Kidney (tissue), 13 donors: ENCODE measurements at regions not wholly inside any gene's neighbourhood (a gene's known extent, or its start where the extent isn't known, plus 50 kb on each side); places are given as distances from the start of the nearest gene placed in this dataset.

Experiments
- DNase-seq, 5 donors: peaks; one replicate each; pipeline ENCODE4 v3.0.0-alpha.2; 2013 to 2020
- FAIRE-seq: peaks from 2 replicates; lab custom pipeline; 2012; peaks lifted over from hg19 to GRCh38; lab: Jason Lieb, UNC
- H3K27ac ChIP-seq, 2 donors: one replicate each; pipeline ENCODE4 v1.7.0; 2013; ENCODE audit warnings: low read depth in 2 of 2, low read length in 2 of 2, inconsistent platforms in 1 of 2
- H3K27me3 ChIP-seq: one replicate; pipeline ENCODE4 v1.7.1; 2013; ENCODE audit warnings: low read length, inconsistent platforms; ENCODE audit not compliant: control insufficient read depth, insufficient read depth
- H3K36me3 ChIP-seq, 3 donors: one replicate each; pipeline versions ENCODE4 v1.7.0 to v1.7.1; 2013; ENCODE audit warnings: low read length in 3 of 3, control low read depth in 1 of 3, inconsistent platforms in 1 of 3; ENCODE audit not compliant: insufficient read depth in 3 of 3, control insufficient read depth in 2 of 3
- H3K4me1 ChIP-seq, 3 donors: one replicate each; pipeline versions ENCODE4 v1.7.0 to v1.7.1; 2013; ENCODE audit warnings: low read length in 3 of 3, inconsistent platforms in 1 of 3, low read depth in 1 of 3; ENCODE audit not compliant: control insufficient read depth in 2 of 3, insufficient read depth in 2 of 3
- H3K4me3 ChIP-seq, 3 donors: one replicate each; pipeline versions ENCODE4 v1.7.0 to v1.8.1; 2013; ENCODE audit warnings: low read length in 3 of 3, control low read depth in 1 of 3, inconsistent platforms in 1 of 3
- H3K9ac ChIP-seq, 3 donors: one replicate each; pipeline versions ENCODE4 v1.7.0 to v1.7.1; 2013; ENCODE audit warnings: low read length in 3 of 3, control low read depth in 1 of 3, inconsistent platforms in 1 of 3
- H3K9me3 ChIP-seq, 3 donors: one replicate each; pipeline versions ENCODE4 v1.7.0 to v1.7.1; 2013; ENCODE audit warnings: low read length in 3 of 3, control low read depth in 1 of 3, inconsistent platforms in 1 of 3; ENCODE audit not compliant: control insufficient read depth in 2 of 3, insufficient read depth in 1 of 3
- intact Hi-C: fragments of 100-400 bp; cut with DNase I; formaldehyde crosslinking; loops from one replicate; pipeline ENCODE4 v1.11.1; 2022
- TF ChIP-seq, protein P1 (sequence below): IDR thresholded peaks from 3 replicates; pipeline ENCODE4 v1.5.1; 2012; ENCODE audit warnings: mild to moderate bottlenecking, moderate library complexity, borderline replicate concordance; ENCODE audit not compliant: insufficient read depth; ENCODE audit errors: extremely low read depth
- donor health status: control.
- donor health status: control.
- donor health status: control.
- donor health status: control.
- donor health status: control.
- donor health status: DM: yes; HTN: yes; CAD: no.
- donor health status: Normal renal cell carcinoma (clear cell type).

DNA sequence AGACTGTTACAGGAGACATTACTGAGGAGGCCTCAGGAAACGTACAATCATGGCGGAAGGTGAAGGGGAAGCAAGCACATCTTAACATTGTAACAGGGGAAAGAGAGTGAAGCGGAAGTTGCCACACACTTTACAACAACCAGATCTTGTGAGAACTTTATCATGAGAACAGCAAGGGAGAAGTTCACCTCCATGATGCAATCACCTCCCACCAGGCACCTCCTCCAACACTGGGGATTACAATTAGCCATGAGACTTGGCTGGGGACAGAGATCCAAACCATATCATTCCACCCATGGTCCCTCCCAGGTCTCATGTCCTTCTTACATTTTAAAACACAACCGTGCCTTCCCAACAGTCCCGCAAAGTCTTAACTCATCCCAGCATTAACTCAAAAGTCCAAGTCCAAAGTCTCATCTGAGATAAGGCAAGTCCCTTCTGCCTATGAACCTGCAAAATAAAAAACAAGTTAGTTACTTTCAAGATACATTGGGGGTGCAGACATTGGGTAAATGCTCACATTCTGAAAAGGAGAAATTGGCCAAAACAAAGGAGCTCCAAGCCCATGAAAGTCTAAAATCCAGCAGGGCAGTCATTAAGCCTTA lies 138.3 kb downstream of the TMEM161B start:
- H3K27ac ChIP-seq, result no peak overlapping the region
- H3K4me3 ChIP-seq, result no peak overlapping the region
- no peak overlapping the region for H3K9ac ChIP-seq
- FAIRE-seq (no peak), DNase-seq (no peak)
- H3K4me1 ChIP-seq, result no peaks in the 10 kb centered on the region
- no peaks in the 10 kb centered on the region for H3K27me3 ChIP-seq
- TF ChIP-seq, protein P1, sequence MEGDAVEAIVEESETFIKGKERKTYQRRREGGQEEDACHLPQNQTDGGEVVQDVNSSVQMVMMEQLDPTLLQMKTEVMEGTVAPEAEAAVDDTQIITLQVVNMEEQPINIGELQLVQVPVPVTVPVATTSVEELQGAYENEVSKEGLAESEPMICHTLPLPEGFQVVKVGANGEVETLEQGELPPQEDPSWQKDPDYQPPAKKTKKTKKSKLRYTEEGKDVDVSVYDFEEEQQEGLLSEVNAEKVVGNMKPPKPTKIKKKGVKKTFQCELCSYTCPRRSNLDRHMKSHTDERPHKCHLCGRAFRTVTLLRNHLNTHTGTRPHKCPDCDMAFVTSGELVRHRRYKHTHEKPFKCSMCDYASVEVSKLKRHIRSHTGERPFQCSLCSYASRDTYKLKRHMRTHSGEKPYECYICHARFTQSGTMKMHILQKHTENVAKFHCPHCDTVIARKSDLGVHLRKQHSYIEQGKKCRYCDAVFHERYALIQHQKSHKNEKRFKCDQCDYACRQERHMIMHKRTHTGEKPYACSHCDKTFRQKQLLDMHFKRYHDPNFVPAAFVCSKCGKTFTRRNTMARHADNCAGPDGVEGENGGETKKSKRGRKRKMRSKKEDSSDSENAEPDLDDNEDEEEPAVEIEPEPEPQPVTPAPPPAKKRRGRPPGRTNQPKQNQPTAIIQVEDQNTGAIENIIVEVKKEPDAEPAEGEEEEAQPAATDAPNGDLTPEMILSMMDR, result no peak
- H3K36me3 ChIP-seq, result no peaks in the 10 kb centered on the region
- no peaks in the 10 kb centered on the region for H3K9me3 ChIP-seq
- intact Hi-C loops, result no loop called here

DNA sequence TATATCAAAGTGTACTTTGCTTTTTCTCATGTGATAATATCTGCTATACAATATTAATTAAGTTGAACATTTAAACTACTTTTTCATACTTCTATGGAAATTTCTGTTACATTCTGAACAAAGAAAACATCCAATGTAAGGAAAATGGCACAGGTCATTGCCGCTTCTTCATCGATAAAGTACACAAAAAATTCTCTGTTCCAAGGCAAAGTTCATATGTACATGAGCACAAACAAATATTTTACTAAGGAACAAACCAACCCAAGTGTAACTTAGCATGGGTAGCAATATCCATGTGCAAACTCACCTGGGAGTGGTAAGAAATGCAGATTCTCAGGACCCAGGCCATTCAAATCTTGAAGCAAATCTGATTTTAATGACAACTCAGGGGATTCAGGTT lies 139.8 kb downstream of the TMEM161B start:
- Histone ChIP-seq H3K4me1 (no peaks in the 10 kb centered on the region), H3K27ac (no peak overlapping the region), H3K4me3 (no peak overlapping the region), H3K9me3 (no peaks in the 10 kb centered on the region), H3K36me3 (no peaks in the 10 kb centered on the region), H3K9ac (no peak overlapping the region), H3K27me3 (no peaks in the 10 kb centered on the region)
- intact Hi-C loops, result no loop called here
- TF ChIP-seq, protein P1, result no peak
- DNase-seq (no peak), FAIRE-seq (no peak)

DNA sequence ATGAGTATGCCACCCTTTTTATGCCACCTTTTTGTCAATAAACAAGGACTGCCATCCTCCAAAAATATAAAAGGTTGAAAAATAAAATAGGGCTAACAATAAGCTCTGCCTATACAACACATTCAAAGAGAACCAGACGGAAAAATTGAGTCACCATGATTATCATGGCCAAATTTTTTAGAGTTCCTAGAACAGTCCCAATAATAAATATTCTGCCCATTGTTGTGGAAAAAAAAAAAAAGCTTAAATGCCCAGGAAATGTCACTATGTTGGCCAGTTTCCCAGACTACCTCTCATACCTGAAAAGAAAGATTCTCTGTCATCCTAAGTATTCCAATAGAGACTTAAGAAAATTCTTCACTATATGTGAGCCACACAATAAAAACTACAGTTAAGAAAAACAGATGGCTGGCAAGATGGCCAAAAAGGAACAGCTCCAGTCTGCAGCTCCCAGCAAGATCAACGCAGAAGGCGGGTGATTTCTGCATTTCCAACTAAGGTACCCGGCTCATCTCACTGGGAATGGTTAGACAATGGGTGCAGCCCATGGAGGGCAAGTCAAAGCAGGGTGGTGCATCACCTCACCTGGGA lies 149.0 kb downstream of the TMEM161B start:
- DNase-seq, result no peak
- Histone ChIP-seq H3K4me1 (no peaks in the 10 kb centered on the region), H3K9me3 (no peaks in the 10 kb centered on the region), H3K27ac (no peak overlapping the region), H3K9ac (no peak overlapping the region), H3K4me3 (no peak overlapping the region), H3K36me3 (no peaks in the 10 kb centered on the region), H3K27me3 (no peaks in the 10 kb centered on the region)
- TF ChIP-seq, protein P1, result no peak
- no peak for FAIRE-seq
- intact Hi-C loops, result no loop called here
